CD14-positive monocyte (primary cell): ENCODE measurements at regions not wholly inside any gene's neighbourhood (a gene's known extent, or its start where the extent isn't known, plus 50 kb on each side); places are given as distances from the start of the nearest gene placed in this dataset.

ENCODE experiments used
- DNase-seq, 3 donors: peaks; one replicate each; pipeline ENCODE4 v3.0.0-alpha.2; 2011 to 2022
- H2AFZ ChIP-seq: 2 replicates; pipeline ENCODE4 v1.6.0; 2012; ENCODE audit warnings: mild to moderate bottlenecking, low read depth, low read length, inconsistent platforms; ENCODE audit not compliant: insufficient read depth, poor library complexity, severe bottlenecking
- H3K27ac ChIP-seq, 2 donors: 1 replicate in 1 of 2; 2 replicates in 1 of 2; pipeline ENCODE4 v1.5.1; 2012 to 2013; ENCODE audit warnings: low read length in 2 of 2, control low read depth in 1 of 2, inconsistent platforms in 1 of 2, low read depth in 1 of 2, mild to moderate bottlenecking in 1 of 2
- H3K27me3 ChIP-seq, 2 donors: one replicate each; pipeline versions ENCODE4 v1.6.0 to v1.6.1; 2011 to 2013; ENCODE audit warnings: low read length in 2 of 2; ENCODE audit not compliant: control insufficient read depth in 2 of 2, insufficient read depth in 2 of 2
- H3K36me3 ChIP-seq, 2 donors: replicated peaks in 1 of 2; 1 replicate in 1 of 2; 2 replicates in 1 of 2; pipeline versions ENCODE4 v1.5.1 to v1.6.1; 2012 to 2013; ENCODE audit warnings: low read length in 2 of 2, control low read depth in 1 of 2, inconsistent platforms in 1 of 2, mild to moderate bottlenecking in 1 of 2; ENCODE audit not compliant: insufficient read depth in 2 of 2, control insufficient read depth in 1 of 2
- H3K4me1 ChIP-seq, 2 donors: 1 replicate in 1 of 2; 2 replicates in 1 of 2; pipeline versions ENCODE4 v1.5.1 to v1.6.1; 2012 to 2013; ENCODE audit warnings: low read length in 2 of 2, control low read depth in 1 of 2, inconsistent platforms in 1 of 2, mild to moderate bottlenecking in 1 of 2, moderate library complexity in 1 of 2; ENCODE audit not compliant: insufficient read depth in 2 of 2, control insufficient read depth in 1 of 2
- H3K4me2 ChIP-seq: replicated peaks from 2 replicates; pipeline ENCODE3; 2012; ENCODE audit warnings: low read length, moderate library complexity, mild to moderate bottlenecking; ENCODE audit not compliant: poor library complexity, severe bottlenecking; ENCODE audit errors: extremely low read depth
- H3K4me3 ChIP-seq, 3 experiments: fragments of 200-600 bp in 1 of 3; sonication (generic) in 1 of 3; replicated peaks in 1 of 3; 1 replicate in 2 of 3; 2 replicates in 1 of 3; pipeline ENCODE4 v1.5.1; 2011 to 2013; ENCODE audit warnings: low read length in 3 of 3, mild to moderate bottlenecking in 3 of 3, control low read depth in 2 of 3, low read depth in 2 of 3, inconsistent platforms in 1 of 3, moderate library complexity in 1 of 3
- H3K79me2 ChIP-seq: 2 replicates; pipeline ENCODE4 v1.6.0; 2012; ENCODE audit warnings: mild to moderate bottlenecking, control low read depth, inconsistent platforms, low read length, moderate library complexity; ENCODE audit not compliant: insufficient read depth
- H3K9ac ChIP-seq: 2 replicates; pipeline ENCODE4 v1.6.0; 2017; ENCODE audit warnings: low read length, mild to moderate bottlenecking; ENCODE audit not compliant: insufficient read depth, poor library complexity, severe bottlenecking
- H3K9me3 ChIP-seq, 2 donors: replicated peaks in 1 of 2; 1 replicate in 1 of 2; 2 replicates in 1 of 2; pipeline versions ENCODE4 v1.5.1 to v1.6.1; 2012 to 2013; ENCODE audit warnings: low read length in 2 of 2, control low read depth in 1 of 2; ENCODE audit not compliant: control insufficient read depth in 1 of 2, insufficient read depth in 1 of 2
- H4K20me1 ChIP-seq: 2 replicates; pipeline ENCODE4 v1.6.0; 2012; ENCODE audit warnings: mild to moderate bottlenecking, low read length, control low read depth, moderate library complexity; ENCODE audit not compliant: insufficient read depth
- H3K27ac Mint-ChIP-seq, 7 donors: one replicate each; pipeline ENCODE4 v1.8.0; 2020; ENCODE audit warnings: mild to moderate bottlenecking in 7 of 7, mixed read lengths in 7 of 7, moderate library complexity in 6 of 7, inconsistent platforms in 2 of 7
- H3K27me3 Mint-ChIP-seq, 3 donors: one replicate each; pipeline ENCODE4 v1.8.0; 2021 to 2022; ENCODE audit warnings: low read depth in 3 of 3, mild to moderate bottlenecking in 3 of 3, mixed read lengths in 3 of 3, moderate library complexity in 3 of 3, inconsistent platforms in 1 of 3
- H3K36me3 Mint-ChIP-seq, 2 donors: one replicate each; pipeline ENCODE4 v1.8.0; 2020; ENCODE audit warnings: mixed read lengths in 2 of 2, inconsistent platforms in 1 of 2, mild to moderate bottlenecking in 1 of 2
- H3K4me1 Mint-ChIP-seq: one replicate; pipeline ENCODE4 v1.8.0; 2020; ENCODE audit warnings: mild to moderate bottlenecking, mixed read lengths
- H3K4me3 Mint-ChIP-seq, 2 donors: one replicate each; pipeline ENCODE4 v1.8.0; 2020; ENCODE audit warnings: mild to moderate bottlenecking in 2 of 2, mixed read lengths in 2 of 2, moderate library complexity in 1 of 2
- H3K9me3 Mint-ChIP-seq, 7 donors: one replicate each; pipeline ENCODE4 v1.8.0; 2020 to 2022; ENCODE audit warnings: mixed read lengths in 7 of 7, mild to moderate bottlenecking in 6 of 7, moderate library complexity in 6 of 7, inconsistent platforms in 2 of 7
- WGBS: methylation state at CpG from one replicate; pipeline ENCODE4 v1.1.5; 2013; ENCODE audit warnings: missing lambda C conversion rate; ENCODE audit not compliant: insufficient coverage; 5-methylcytosine and 5-hydroxymethylcytosine counted together
- intact Hi-C, 2 donors: fragments of 100-400 bp; cut with micrococcal nuclease; formaldehyde crosslinking; loops; one replicate each; pipeline versions ENCODE4 v1.15.0 to v1.15.1; 2023
- TF ChIP-seq, protein P1 (sequence below): fragments of 200-600 bp; IDR thresholded peaks from one replicate; pipeline ENCODE4 v1.8.0; 2022; ENCODE audit warnings: antibody characterized with exemption, mild to moderate bottlenecking

DNA sequence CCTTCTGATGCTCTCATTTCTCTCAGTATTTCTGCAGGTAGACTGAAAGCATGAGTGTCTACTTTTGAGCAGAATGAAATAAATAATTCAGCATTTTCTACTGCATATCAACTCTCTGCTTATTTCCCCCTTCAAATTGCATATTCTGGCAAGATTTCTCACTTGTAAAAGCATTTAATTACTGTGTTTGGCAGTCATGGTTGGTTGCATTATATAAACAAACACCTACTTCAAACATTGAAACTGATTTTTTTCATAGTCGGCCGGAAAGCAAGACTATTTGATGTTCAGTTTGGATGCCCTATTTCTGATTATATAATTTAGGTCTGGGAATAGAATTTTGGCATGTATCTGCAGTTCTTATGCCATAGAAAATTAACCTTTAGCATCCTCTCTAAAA, 73.1 kb downstream of the PLEKHG1 start:
- no peak overlapping the region for H3K4me2 ChIP-seq
- H3K4me1 Mint-ChIP-seq, result no peaks in the 10 kb centered on the region
- H4K20me1 ChIP-seq, result no peaks in the 10 kb centered on the region
- H3K36me3 Mint-ChIP-seq, result no peaks in the 10 kb centered on the region
- no peaks in the 10 kb centered on the region for H3K36me3 ChIP-seq
- no peak overlapping the region for H3K27ac Mint-ChIP-seq
- WGBS, result no CpG with 5 or more reads among the region's 2 CpGs
- no peak overlapping the region for H2AFZ ChIP-seq
- no peaks in the 10 kb centered on the region for H3K9me3 Mint-ChIP-seq
- no peak overlapping the region for H3K4me3 Mint-ChIP-seq
- intact Hi-C loops, result no loop called here
- H3K27me3 ChIP-seq, result no peaks in the 10 kb centered on the region
- no peak overlapping the region for H3K4me3 ChIP-seq
- H3K27me3 Mint-ChIP-seq, result peaks cover 8 to 13% (median 12%) of the 10 kb centered on the region in 3 donors
- TF ChIP-seq, protein P1, sequence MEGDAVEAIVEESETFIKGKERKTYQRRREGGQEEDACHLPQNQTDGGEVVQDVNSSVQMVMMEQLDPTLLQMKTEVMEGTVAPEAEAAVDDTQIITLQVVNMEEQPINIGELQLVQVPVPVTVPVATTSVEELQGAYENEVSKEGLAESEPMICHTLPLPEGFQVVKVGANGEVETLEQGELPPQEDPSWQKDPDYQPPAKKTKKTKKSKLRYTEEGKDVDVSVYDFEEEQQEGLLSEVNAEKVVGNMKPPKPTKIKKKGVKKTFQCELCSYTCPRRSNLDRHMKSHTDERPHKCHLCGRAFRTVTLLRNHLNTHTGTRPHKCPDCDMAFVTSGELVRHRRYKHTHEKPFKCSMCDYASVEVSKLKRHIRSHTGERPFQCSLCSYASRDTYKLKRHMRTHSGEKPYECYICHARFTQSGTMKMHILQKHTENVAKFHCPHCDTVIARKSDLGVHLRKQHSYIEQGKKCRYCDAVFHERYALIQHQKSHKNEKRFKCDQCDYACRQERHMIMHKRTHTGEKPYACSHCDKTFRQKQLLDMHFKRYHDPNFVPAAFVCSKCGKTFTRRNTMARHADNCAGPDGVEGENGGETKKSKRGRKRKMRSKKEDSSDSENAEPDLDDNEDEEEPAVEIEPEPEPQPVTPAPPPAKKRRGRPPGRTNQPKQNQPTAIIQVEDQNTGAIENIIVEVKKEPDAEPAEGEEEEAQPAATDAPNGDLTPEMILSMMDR, result no peak
- no peak overlapping the region for H3K27ac ChIP-seq
- no peaks in the 10 kb centered on the region for H3K79me2 ChIP-seq
- no peaks in the 10 kb centered on the region for H3K9me3 ChIP-seq
- no peak for DNase-seq
- H3K4me1 ChIP-seq, result no peaks in the 10 kb centered on the region
- no peak overlapping the region for H3K9ac ChIP-seq

DNA sequence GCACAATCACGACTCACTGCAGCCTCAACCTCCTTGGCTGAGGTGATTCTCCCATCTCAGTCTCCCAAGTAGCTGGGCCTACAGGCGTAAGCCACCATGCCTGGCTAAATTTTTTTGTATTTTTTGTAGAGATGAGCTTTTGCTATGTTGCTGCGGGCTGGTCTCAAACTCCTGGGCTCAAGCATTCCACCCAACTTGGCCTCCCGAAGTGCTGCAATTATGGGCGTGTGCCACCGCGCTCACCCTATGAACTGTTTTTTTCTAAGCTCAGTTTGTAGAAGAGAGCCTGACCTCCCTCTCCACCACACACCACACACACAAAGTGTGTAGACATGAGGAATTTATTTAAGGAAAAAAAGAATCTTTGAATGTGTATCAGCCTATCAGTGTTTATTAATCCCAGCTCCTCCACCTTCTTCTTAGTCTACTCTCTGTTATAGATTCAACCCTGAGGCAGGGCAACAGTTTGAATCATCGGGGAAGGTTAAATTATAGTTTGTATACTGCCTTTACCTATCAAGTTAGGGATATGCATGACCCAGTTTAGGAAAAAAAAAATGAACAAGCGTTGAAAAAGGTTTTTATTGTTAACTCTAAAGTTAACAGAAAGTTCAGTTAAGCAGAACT, 74.1 kb downstream of the PLEKHG1 start:
- no peaks in the 10 kb centered on the region for H3K9me3 ChIP-seq
- Mint-ChIP-seq H3K27me3 (peaks cover 10 to 13% (median 12%) of the 10 kb centered on the region in 3 donors), H3K36me3 (no peaks in the 10 kb centered on the region), H3K9me3 (no peaks in the 10 kb centered on the region), H3K4me1 (no peaks in the 10 kb centered on the region), H3K4me3 (no peak overlapping the region), H3K27ac (no peak overlapping the region)
- no peak overlapping the region for H3K4me2 ChIP-seq
- H3K27ac ChIP-seq, result no peak overlapping the region
- H3K79me2 ChIP-seq, result no peaks in the 10 kb centered on the region
- no peaks in the 10 kb centered on the region for H3K27me3 ChIP-seq
- no peak overlapping the region for H3K4me3 ChIP-seq
- TF ChIP-seq, protein P1, result no peak
- H2AFZ ChIP-seq, result no peak overlapping the region
- no peaks in the 10 kb centered on the region for H3K36me3 ChIP-seq
- H3K9ac ChIP-seq, result no peak overlapping the region
- no peaks in the 10 kb centered on the region for H3K4me1 ChIP-seq
- whole genome bisulfite sequencing, result 90% methylated on average over 3 of the region's 9 CpGs
- intact Hi-C loops, result no loop called here
- no peak for DNase-seq
- no peaks in the 10 kb centered on the region for H4K20me1 ChIP-seq
